Endodermal cell (in vitro differentiated cells): ENCODE measurements at regions not wholly inside any gene's neighbourhood (a gene's known extent, or its start where the extent isn't known, plus 50 kb on each side); places are given as distances from the start of the nearest gene placed in this dataset.

Experiments used
- DNase-seq: peaks from one replicate; pipeline ENCODE4 v3.0.0-alpha.2; 2017
- H3K27ac ChIP-seq: 2 replicates; pipeline ENCODE4 v1.5.1; 2013; ENCODE audit warnings: mild to moderate bottlenecking, low read depth, low read length, moderate library complexity
- H3K27me3 ChIP-seq: 2 replicates; pipeline ENCODE4 v1.6.1; 2013; ENCODE audit warnings: mild to moderate bottlenecking, low read length, moderate library complexity; ENCODE audit not compliant: insufficient read depth, control insufficient read depth, poor library complexity, severe bottlenecking
- H3K36me3 ChIP-seq: 2 replicates; pipeline ENCODE4 v1.7.0; 2013; ENCODE audit warnings: mild to moderate bottlenecking, low read length, moderate library complexity; ENCODE audit not compliant: control insufficient read depth, insufficient read depth
- H3K4me1 ChIP-seq: one replicate; pipeline ENCODE4 v1.7.0; 2013; ENCODE audit warnings: low read length; ENCODE audit not compliant: control insufficient read depth, insufficient read depth
- H3K4me3 ChIP-seq: 2 replicates; pipeline ENCODE4 v1.5.1; 2013; ENCODE audit warnings: mild to moderate bottlenecking, low read length, moderate library complexity
- H3K9ac ChIP-seq: 2 replicates; pipeline ENCODE4 v1.6.1; 2013; ENCODE audit warnings: mild to moderate bottlenecking, low read length, moderate library complexity; ENCODE audit not compliant: poor library complexity, severe bottlenecking; ENCODE audit errors: extremely low read depth
- H3K9me3 ChIP-seq: 2 replicates; pipeline ENCODE4 v1.6.1; 2013; ENCODE audit warnings: mild to moderate bottlenecking, low read length, moderate library complexity; ENCODE audit not compliant: control insufficient read depth
- H3K27ac Mint-ChIP-seq: 2 replicates; pipeline ENCODE4 v1.8.0; 2020; ENCODE audit warnings: mixed read lengths
- H3K27me3 Mint-ChIP-seq: 2 replicates; pipeline ENCODE4 v1.8.0; 2021; ENCODE audit warnings: mild to moderate bottlenecking, mixed read lengths; ENCODE audit not compliant: insufficient read depth
- H3K36me3 Mint-ChIP-seq: 2 replicates; pipeline ENCODE4 v1.8.0; 2020; ENCODE audit warnings: low read depth, mixed read lengths
- H3K4me1 Mint-ChIP-seq: 2 replicates; pipeline ENCODE4 v1.8.0; 2020; ENCODE audit warnings: mixed read lengths
- H3K4me3 Mint-ChIP-seq: 2 replicates; pipeline ENCODE4 v1.8.0; 2020; ENCODE audit warnings: mild to moderate bottlenecking, moderate library complexity, mixed read lengths
- H3K9me3 Mint-ChIP-seq: 2 replicates; pipeline ENCODE4 v1.8.0; 2020; ENCODE audit warnings: mild to moderate bottlenecking, mixed read lengths
- CTCF ChIP-seq: fragments of 200-600 bp; sonication (generic); conservative IDR thresholded peaks from 2 replicates; pipeline ENCODE4 v1.5.0; 2021; ENCODE audit warnings: antibody characterized with exemption, mild to moderate bottlenecking
- WGBS, 2 experiments: methylation state at CpG; one replicate each; pipeline versions ENCODE4 v1.1.5 to v1.1.7; 2013; ENCODE audit warnings: missing lambda C conversion rate in 2 of 2, mixed read lengths in 1 of 2; ENCODE audit not compliant: insufficient coverage in 1 of 2, insufficient read length in 1 of 2; 5-methylcytosine and 5-hydroxymethylcytosine counted together

- Histone ChIP-seq H3K4me1 (no peaks in the 10 kb centered on the region), H3K4me3 (no peak overlapping the region), H3K27ac (no peak overlapping the region), H3K36me3 (no peaks in the 10 kb centered on the region), H3K27me3 (no peaks in the 10 kb centered on the region), H3K9me3 (no peaks in the 10 kb centered on the region), H3K9ac (no peak overlapping the region)
- Mint-ChIP-seq H3K36me3 (no peaks in the 10 kb centered on the region), H3K27me3 (no peaks in the 10 kb centered on the region), H3K9me3 (peaks cover 1% of the 10 kb centered on the region), H3K4me3 (no peak overlapping the region), H3K27ac (no peak overlapping the region), H3K4me1 (peaks cover 5% of the 10 kb centered on the region)
- no peak for TF ChIP-seq CTCF
- no peak for DNase-seq
- WGBS, 2 experiments, result 94 to 98% methylated on average over 5 of the region's 5 CpGs
Observed at GRCh38 chr6:101230866-101231265, 162.6 kb upstream of the GRIK2 start.

GRCh38 chr6:101231606-101232235 lies 161.8 kb upstream of the GRIK2 start:
- Histone ChIP-seq H3K4me1 (no peaks in the 10 kb centered on the region), H3K36me3 (no peaks in the 10 kb centered on the region), H3K27me3 (no peaks in the 10 kb centered on the region), H3K9me3 (no peaks in the 10 kb centered on the region), H3K27ac (no peak overlapping the region), H3K4me3 (no peak overlapping the region), H3K9ac (no peak overlapping the region)
- WGBS, 2 experiments, result 89 to 93% methylated on average over 6 to 7 of the region's 7 CpGs
- no peak overlapping the region for H3K27ac Mint-ChIP-seq
- DNase-seq, result no peak
- H3K36me3 Mint-ChIP-seq, result no peaks in the 10 kb centered on the region
- H3K4me1 Mint-ChIP-seq, result peaks cover under 1% of the 10 kb centered on the region
- no peaks in the 10 kb centered on the region for H3K27me3 Mint-ChIP-seq
- TF ChIP-seq CTCF, result no peak
- H3K4me3 Mint-ChIP-seq, result no peak overlapping the region
- no peaks in the 10 kb centered on the region for H3K9me3 Mint-ChIP-seq

GRCh38 chr6:101232961-101233360 lies 160.5 kb upstream of the GRIK2 start:
- Histone ChIP-seq H3K36me3 (no peaks in the 10 kb centered on the region), H3K9me3 (no peaks in the 10 kb centered on the region), H3K9ac (no peak overlapping the region), H3K4me1 (no peaks in the 10 kb centered on the region), H3K27me3 (no peaks in the 10 kb centered on the region), H3K27ac (no peak overlapping the region), H3K4me3 (no peak overlapping the region)
- TF ChIP-seq CTCF, result no peak
- no peak overlapping the region for H3K4me3 Mint-ChIP-seq
- H3K4me1 Mint-ChIP-seq, result no peaks in the 10 kb centered on the region
- no peaks in the 10 kb centered on the region for H3K27me3 Mint-ChIP-seq
- H3K9me3 Mint-ChIP-seq, result no peaks in the 10 kb centered on the region
- no peak overlapping the region for H3K27ac Mint-ChIP-seq
- no peak for DNase-seq
- no peaks in the 10 kb centered on the region for H3K36me3 Mint-ChIP-seq
